Mononuclear cell (primary cell): ENCODE measurements at regions not wholly inside any gene's neighbourhood (a gene's known extent, or its start where the extent isn't known, plus 50 kb on each side); places are given as distances from the start of the nearest gene placed in this dataset.

Experiments used
- H3K27me3 ChIP-seq: 2 replicates; pipeline ENCODE4 v1.6.0; 2011; ENCODE audit warnings: low read length, control low read depth; ENCODE audit not compliant: insufficient read depth
- H3K4me1 ChIP-seq: 2 replicates; pipeline ENCODE4 v1.5.1; 2011; ENCODE audit warnings: mild to moderate bottlenecking, low read length, control low read depth; ENCODE audit not compliant: insufficient read depth
- H3K4me3 ChIP-seq: 2 replicates; pipeline ENCODE4 v1.5.1; 2011; ENCODE audit warnings: mild to moderate bottlenecking, low read length, moderate library complexity
- H3K9me3 ChIP-seq: 2 replicates; pipeline ENCODE4 v1.5.1; 2011; ENCODE audit warnings: low read depth, mild to moderate bottlenecking, control low read depth, low read length

DNA sequence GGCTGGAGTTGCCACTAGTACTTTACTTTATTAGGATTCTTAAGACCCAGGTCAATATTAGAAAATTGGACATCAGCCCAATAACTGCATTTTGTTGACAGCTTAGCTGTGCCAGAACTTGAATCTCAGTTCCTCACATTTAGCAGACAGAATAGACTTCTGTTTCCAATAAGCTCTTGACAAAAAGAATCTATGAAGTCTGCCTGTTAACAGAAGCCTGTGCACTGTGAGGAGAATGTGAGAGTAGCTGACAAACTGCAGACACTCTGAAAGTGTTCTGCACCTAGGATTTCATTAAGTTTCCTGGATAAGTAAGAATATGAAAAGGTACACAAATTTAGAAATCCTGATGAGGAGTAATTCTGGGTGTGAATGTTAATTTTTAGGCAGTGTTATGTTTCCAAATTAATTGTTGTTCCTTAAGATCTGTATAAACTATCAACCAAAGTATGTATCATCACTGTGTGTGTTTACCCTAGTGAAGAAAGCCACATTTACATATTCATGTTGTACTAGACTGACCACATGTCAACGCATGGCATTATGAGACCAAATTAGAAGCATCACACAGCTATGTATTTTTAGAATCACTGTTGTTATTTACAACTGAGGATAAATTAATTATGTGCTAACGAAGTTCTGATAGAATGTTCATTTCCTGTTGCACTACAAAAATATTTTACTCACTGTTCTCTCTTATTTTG, 756.4 kb upstream of the IGFBP7 start:
- Histone ChIP-seq H3K27me3 (no peaks in the 10 kb centered on the region), H3K9me3 (no peaks in the 10 kb centered on the region), H3K4me3 (no peak overlapping the region), H3K4me1 (no peaks in the 10 kb centered on the region)

DNA sequence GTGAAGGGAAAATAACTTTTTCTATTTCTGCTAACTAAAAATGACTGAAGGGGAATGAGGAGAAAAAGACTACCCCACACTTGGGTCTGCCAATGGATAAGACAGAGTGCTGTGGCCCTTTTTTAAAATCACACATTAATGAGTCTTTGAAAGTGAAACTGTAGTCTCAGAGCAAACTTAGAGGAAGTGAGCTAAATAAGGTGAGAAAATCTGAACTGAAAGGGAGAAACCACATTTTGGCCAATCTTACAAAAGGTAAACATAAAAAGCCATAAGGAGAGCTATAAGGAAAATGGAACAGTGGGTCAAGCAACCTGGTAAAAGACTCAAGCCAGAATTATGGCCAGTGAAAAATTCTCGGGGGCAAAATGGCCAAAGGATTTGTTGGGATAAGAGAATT, 755.1 kb upstream of the IGFBP7 start:
- Histone ChIP-seq H3K9me3 (no peaks in the 10 kb centered on the region), H3K27me3 (no peaks in the 10 kb centered on the region), H3K4me1 (no peaks in the 10 kb centered on the region), H3K4me3 (no peak overlapping the region)

DNA sequence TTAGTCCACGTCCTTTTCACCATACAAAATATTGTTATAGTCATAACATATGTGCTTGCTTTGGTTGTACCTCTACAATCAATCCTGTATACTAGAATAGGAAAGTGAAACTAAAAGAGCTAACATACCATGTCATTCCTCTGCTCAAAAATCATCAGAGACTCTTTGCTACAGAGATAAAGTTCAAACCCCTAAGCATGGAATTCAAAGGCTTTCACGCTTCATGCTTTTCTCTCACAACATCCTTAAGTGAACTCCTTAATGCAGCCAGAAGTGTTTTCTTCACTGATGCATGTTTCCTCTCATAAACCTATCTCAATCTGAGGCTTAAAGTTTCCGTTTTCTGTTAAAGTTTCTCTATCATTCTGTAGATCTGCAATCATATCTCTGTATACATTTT, 744.6 kb upstream of the IGFBP7 start:
- no peaks in the 10 kb centered on the region for H3K27me3 ChIP-seq
- H3K4me3 ChIP-seq: no peak overlapping the region
- H3K4me1 ChIP-seq: no peaks in the 10 kb centered on the region
- H3K9me3 ChIP-seq: no peaks in the 10 kb centered on the region

DNA sequence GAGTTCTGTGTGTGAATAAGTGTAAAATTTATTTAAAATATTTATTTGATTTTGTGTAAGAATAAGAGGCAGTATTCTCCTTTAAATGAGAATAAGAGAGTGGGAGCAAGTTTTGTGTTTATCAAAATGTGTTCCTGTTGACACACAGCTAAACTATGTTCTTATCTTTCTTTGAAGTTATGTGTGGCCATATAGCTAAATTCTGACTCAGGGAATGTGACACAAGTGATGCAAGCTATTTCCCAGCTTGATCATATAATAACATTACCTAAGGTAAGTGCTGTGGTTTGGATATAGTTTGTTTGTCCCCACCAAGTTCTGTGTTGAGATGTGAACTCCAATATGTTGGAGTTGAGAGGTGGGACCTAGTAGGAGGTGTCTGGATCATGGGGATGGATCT, 740.0 kb upstream of the IGFBP7 start:
- Histone ChIP-seq H3K27me3 (no peaks in the 10 kb centered on the region), H3K9me3 (no peaks in the 10 kb centered on the region), H3K4me3 (no peak overlapping the region), H3K4me1 (no peaks in the 10 kb centered on the region)

DNA sequence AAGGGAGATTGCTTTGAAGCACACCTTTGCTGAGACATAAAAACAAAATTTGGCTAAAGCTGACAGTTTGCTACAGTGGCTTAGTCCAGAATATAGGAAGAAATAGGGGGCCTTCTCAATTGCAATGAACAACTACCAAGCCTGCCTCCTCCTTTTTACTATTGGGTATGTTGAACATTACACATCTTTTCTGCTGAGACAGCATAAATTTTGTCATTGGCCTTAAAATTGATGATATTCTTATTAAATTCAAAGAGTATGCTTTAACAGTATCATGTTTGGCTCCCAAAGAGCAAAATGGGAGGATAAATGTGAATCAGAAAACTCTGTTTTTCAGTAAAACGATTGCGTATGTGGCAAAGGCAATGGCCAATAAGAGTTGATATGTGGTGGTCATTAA, 721.9 kb upstream of the IGFBP7 start:
- H3K9me3 ChIP-seq: no peaks in the 10 kb centered on the region
- no peak overlapping the region for H3K4me3 ChIP-seq
- no peaks in the 10 kb centered on the region for H3K4me1 ChIP-seq
- H3K27me3 ChIP-seq: no peaks in the 10 kb centered on the region

DNA sequence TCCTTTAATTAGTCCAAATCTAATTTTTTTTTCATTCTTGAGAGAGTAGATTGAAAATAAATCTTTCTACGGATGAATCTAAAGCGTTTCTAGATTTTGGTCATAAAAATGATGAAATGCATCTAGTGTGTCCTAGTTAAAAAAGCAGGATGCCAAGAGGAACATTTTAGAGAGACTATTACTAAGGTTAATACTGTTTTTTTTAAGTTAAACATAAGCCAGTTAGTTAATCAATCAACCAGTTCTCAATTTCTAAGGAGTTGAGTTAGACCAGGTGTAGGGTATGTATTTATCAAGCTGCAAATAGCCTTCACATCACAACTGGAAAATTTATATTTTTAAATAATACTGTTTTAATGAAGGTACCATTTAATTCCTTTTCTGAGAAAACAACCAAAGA, 679.5 kb upstream of the IGFBP7 start:
- no peak overlapping the region for H3K4me3 ChIP-seq
- no peaks in the 10 kb centered on the region for H3K27me3 ChIP-seq
- H3K4me1 ChIP-seq: no peaks in the 10 kb centered on the region
- no peaks in the 10 kb centered on the region for H3K9me3 ChIP-seq

DNA sequence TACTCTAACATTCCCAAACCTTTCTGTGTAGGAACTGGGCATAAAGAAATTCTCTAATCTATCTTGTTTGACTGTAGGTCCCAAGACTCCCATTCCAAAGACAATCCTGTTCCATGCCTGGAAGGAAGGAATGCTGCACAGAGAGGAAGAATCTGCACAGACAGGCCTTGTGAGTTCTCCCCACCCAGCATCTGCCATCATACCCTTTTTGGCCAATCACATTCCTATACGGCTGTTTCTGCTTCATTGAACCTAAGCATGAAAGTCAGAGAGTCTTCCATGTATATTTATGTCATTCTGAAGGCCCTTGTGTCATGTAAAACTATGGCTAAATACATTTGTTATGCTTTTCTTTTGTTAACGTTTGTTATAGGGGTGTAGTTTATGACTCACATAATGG, 667.7 kb upstream of the IGFBP7 start:
- Histone ChIP-seq H3K4me1 (no peaks in the 10 kb centered on the region), H3K4me3 (no peak overlapping the region), H3K9me3 (no peaks in the 10 kb centered on the region), H3K27me3 (no peaks in the 10 kb centered on the region)

DNA sequence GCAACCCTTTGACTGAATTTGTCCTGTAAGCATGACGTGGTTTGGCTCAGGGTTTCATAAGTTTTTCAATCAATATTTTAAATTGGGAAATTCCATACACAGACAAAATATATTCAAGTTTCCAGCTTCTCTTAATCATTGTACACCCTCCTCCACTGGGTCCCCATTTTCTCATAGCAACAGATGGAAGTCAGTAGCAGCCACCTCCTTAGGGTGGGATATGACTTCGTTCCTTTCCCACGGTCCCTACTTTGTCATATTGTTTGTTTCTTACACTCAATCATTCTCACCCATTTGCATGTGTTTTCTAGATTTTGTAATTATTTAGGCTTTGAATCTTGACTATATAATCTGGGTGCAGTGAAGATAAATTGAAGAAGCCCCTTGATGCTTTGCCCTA, 664.5 kb upstream of the IGFBP7 start:
- Histone ChIP-seq H3K9me3 (no peaks in the 10 kb centered on the region), H3K4me1 (no peaks in the 10 kb centered on the region), H3K4me3 (no peak overlapping the region), H3K27me3 (no peaks in the 10 kb centered on the region)

DNA sequence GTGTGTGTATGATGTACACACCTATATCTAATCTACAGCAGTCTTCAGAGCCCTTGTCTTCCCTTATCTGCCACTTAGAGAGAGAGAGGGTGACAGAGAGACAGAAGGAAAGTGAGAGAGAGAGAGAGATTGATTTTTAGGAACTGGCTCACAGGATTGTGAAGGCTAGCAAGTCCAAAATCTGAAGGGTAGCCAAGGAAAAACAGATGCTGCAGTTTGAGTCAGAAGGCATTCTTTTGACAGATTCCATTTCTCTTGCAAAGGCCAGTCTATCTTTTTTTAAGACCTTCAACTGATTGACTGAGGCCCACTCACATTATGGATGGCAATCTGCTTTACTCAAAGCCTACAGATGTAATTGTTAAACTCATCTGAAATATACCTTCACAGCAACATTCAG, 664.0 kb upstream of the IGFBP7 start:
- Histone ChIP-seq H3K9me3 (no peaks in the 10 kb centered on the region), H3K4me3 (no peak overlapping the region), H3K4me1 (no peaks in the 10 kb centered on the region), H3K27me3 (no peaks in the 10 kb centered on the region)

DNA sequence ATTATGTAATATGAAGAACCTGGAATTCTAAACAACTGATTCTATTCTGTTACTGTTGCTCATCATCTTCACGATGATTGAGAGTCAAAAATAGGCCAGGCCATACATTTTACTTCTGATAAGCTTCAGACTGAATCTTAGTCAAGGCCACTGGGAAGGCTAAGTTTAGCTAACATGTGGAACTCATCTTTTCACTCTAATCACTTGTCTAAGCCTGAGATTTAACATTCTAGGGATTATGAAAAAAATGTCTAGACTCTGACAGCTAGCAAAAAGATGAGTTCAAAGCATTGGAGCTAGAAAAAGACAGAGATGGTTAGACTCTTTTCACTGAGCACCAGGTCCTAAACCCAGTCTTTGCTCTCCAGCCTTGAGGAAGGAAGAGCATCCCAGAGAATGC, 656.2 kb upstream of the IGFBP7 start:
- H3K4me3 ChIP-seq: no peak overlapping the region
- no peaks in the 10 kb centered on the region for H3K9me3 ChIP-seq
- no peaks in the 10 kb centered on the region for H3K27me3 ChIP-seq
- H3K4me1 ChIP-seq: no peaks in the 10 kb centered on the region

DNA sequence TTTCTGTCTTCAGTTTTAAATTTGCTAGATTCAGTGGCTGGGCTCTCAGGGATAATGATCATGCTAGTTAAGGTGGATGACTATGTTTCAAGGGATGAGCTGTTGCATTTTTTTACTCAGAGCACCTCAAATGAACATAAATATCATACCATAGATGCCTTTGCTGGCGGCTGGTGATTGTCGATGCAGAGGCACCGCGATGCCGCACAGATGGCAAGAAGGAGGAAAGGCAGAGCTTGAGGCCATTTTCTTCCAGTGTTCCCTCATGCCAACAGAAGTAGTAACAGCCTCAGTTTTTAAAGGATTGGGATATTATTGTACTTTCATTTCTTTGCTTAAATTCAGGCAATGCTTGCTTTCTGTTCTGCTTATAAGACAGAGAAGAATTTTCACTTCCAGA, 654.7 kb upstream of the IGFBP7 start:
- Histone ChIP-seq H3K4me1 (no peaks in the 10 kb centered on the region), H3K27me3 (no peaks in the 10 kb centered on the region), H3K4me3 (no peak overlapping the region), H3K9me3 (no peaks in the 10 kb centered on the region)

DNA sequence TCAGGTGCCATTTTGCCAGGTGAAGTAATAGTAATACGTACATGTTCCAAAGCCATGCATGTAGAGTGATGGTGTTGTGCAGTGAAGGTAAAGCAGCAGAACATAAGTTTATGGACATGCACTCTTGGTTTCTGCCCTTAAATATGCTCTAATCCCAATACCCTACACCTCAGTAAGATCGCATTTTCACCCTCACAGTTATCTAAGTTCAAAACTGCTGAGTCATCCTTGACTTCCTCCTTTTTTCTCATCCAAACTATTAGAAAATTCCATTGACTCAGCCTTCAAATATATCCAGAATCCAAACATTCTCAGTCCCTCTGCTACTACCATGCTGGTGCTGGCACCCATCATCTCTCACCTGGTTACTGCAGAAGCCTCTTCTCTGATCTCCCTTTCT, 652.9 kb upstream of the IGFBP7 start:
- Histone ChIP-seq H3K4me3 (no peak overlapping the region), H3K27me3 (no peaks in the 10 kb centered on the region), H3K9me3 (no peaks in the 10 kb centered on the region), H3K4me1 (no peaks in the 10 kb centered on the region)

DNA sequence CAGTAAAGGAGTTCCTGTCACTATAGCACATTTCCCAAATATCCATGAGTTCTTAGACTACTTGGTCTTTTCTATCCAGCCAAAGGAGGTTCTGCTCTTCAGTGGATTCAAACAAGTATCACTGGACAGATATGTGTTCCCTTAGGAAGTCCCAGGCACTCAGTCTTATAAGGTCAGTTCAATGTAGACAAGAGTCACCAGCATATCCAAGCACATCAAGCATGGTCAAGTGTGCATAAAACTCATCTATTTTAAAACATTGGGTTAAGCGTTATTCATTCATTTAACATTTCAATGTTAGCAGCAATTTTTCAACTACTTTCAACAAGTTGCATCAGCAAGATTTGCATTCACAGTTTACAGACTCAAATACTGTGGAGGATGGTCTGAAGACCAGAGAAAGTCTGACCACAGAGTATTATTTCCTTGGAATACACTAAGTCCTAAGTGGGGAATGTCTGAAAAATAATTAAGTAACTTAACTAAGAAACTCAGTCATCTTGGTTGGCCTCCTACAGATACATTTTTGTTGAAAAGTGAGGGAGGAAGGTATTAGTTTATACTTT, 630.5 kb upstream of the IGFBP7 start:
- H3K27me3 ChIP-seq: no peaks in the 10 kb centered on the region
- H3K9me3 ChIP-seq: no peaks in the 10 kb centered on the region
- no peaks in the 10 kb centered on the region for H3K4me1 ChIP-seq
- no peak overlapping the region for H3K4me3 ChIP-seq

DNA sequence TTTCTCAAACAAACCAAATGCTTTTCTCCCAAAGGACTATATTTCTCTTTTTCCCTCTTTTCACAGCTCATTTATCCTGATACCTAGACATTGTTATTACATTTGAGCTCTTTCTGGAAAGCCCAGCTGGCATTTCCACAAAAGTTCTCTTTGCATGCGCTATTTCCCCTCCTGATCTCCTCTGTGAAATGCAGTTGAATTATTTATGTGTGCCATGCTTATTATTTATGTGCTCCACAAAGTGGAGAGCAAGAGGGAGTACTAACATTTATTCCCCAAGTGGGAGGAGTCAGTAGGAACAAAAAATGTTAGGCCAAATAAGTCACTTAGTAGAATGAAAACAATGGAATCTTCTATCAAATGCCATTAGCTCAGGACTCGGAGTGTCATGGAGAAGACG, 626.6 kb upstream of the IGFBP7 start:
- Histone ChIP-seq H3K4me3 (no peak overlapping the region), H3K27me3 (no peaks in the 10 kb centered on the region), H3K4me1 (no peaks in the 10 kb centered on the region)

DNA sequence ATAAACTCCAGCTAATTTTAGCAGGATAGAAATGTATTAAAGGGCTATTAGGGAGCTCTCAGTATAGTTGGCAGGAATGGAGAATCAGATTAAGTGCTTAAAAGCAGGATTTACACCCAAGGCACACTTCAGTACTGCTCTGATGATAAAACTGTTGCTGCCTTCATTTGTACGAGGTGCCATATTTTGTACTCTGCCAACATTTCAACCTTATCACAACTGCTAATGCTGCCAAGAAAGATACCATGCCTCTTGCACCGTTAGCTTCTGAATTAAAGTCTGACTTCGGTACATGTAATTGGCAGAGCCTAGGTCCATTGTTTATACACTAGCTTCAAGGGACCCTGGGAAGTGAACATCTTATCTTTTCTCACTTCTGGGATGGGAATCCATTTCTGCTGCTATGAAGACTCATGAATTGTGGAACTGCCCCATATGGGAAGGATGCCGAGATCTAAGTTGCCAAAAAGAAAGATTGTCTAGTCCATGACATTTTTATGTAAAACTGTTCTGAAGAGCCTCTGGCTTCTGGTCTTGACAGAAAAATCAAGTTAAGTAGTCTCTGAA, 624.0 kb upstream of the IGFBP7 start:
- Histone ChIP-seq H3K4me1 (no peaks in the 10 kb centered on the region), H3K27me3 (no peaks in the 10 kb centered on the region), H3K4me3 (no peak overlapping the region), H3K9me3 (no peaks in the 10 kb centered on the region)

More for the DNA sequence above, 626.6 kb upstream of the IGFBP7 start:
- H3K9me3 ChIP-seq: no peaks in the 10 kb centered on the region
